GM12872 (cell line): ENCODE measurements at regions not wholly inside any gene's neighbourhood (a gene's known extent, or its start where the extent isn't known, plus 50 kb on each side); places are given as distances from the start of the nearest gene placed in this dataset.

ENCODE experiments used
- TF ChIP-seq, protein P1 (sequence below): IDR thresholded peaks from 3 replicates; pipeline ENCODE4 v1.5.1; 2011; ENCODE audit warnings: low read depth, mild to moderate bottlenecking, low read length, moderate library complexity; ENCODE audit not compliant: insufficient read depth

GRCh38 chrX:9302381-9302780 is 162.5 kb upstream of the TBL1X start:
- TF ChIP-seq, protein P1, sequence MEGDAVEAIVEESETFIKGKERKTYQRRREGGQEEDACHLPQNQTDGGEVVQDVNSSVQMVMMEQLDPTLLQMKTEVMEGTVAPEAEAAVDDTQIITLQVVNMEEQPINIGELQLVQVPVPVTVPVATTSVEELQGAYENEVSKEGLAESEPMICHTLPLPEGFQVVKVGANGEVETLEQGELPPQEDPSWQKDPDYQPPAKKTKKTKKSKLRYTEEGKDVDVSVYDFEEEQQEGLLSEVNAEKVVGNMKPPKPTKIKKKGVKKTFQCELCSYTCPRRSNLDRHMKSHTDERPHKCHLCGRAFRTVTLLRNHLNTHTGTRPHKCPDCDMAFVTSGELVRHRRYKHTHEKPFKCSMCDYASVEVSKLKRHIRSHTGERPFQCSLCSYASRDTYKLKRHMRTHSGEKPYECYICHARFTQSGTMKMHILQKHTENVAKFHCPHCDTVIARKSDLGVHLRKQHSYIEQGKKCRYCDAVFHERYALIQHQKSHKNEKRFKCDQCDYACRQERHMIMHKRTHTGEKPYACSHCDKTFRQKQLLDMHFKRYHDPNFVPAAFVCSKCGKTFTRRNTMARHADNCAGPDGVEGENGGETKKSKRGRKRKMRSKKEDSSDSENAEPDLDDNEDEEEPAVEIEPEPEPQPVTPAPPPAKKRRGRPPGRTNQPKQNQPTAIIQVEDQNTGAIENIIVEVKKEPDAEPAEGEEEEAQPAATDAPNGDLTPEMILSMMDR = no peak

- TF ChIP-seq, protein P1 = no peak
Observed at GRCh38 chrX:9308426-9308825, 156.4 kb upstream of the TBL1X start.

DNA sequence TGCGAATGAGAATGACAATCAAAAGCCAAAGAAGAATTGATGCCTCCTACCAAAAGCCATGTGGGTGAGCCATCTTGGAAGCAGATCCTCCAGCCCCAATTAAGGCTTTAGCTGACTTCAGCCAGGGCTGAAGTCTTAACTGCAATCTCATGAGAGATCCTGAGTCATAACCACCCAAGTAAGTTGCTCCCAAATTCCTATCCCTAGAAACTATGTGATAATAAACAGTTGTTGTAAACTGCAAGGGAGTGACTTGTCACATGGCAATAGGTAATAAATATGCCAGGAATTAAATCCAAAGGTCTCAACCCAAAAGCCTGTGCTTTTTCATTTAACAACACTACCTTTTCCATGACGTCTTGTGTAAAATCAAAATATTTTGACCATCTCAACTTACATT is 154.2 kb upstream of the TBL1X start:
- TF ChIP-seq, protein P1 = no peak

- TF ChIP-seq, protein P1 = no peak
Observed at GRCh38 chrX:9311421-9312160, 153.3 kb upstream of the TBL1X start.

GRCh38 chrX:9312922-9313867 is 151.7 kb upstream of the TBL1X start:
- TF ChIP-seq, protein P1 = peak; percentile 77

DNA sequence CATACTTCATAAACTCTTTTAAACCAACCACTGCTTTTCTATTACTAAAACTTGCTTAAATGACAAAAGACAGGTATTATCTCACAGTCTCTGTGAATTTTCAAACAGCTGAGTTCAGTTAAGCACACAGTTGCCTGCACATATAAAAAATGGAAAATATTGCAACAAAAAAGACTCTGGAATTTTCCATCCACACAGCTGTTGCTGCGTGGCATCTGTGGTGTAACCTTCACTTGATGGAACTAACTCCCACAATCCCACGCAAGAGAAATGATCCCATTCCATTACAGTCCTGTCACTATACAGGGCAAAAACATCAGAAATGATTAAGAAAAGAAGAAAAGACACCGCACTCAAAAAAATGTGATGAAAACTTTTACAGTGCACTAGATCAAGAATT is 149.8 kb upstream of the TBL1X start:
- TF ChIP-seq, protein P1 = no peak

DNA sequence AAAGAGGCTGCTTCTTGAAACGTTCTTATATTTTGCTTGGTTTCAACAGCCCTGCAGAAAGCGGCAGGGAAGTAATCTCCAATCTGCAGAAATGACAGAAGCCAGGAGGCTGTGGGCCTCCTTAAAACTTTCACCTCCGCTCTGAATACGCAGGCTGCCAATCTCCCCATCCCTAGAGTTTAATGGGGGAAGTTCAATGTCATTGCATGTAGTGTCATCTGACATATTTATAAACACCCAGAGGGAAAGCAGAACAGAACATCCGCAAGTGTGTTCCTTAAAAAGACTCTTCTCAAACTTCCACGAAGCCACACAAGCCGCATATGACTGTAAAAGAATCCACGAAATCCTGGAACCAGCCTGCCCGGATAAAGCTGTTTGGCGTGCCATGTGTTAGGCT is 148.8 kb upstream of the TBL1X start:
- TF ChIP-seq, protein P1 = no peak
